Breast epithelium (tissue), 4 donors: ENCODE measurements at regions not wholly inside any gene's neighbourhood (a gene's known extent, or its start where the extent isn't known, plus 50 kb on each side); places are given as distances from the start of the nearest gene placed in this dataset.

Experiments
- DNase-seq, 2 donors: peaks; one replicate each; pipeline ENCODE4 v3.0.0-alpha.2; 2019; ENCODE audit warnings: low spot score in 2 of 2
- H3K27ac ChIP-seq, 2 donors: fragments of 200-600 bp; sonication (generic) in 1 of 2; one replicate each; pipeline ENCODE4 v1.5.1; 2016 to 2019; ENCODE audit warnings: mild to moderate bottlenecking in 1 of 2
- H3K27me3 ChIP-seq, 2 donors: fragments of 200-600 bp; sonication (generic) in 1 of 2; one replicate each; pipeline versions ENCODE4 v1.5.1 to v1.6.0; 2017 to 2019; ENCODE audit warnings: control low read depth in 1 of 2, mild to moderate bottlenecking in 1 of 2
- H3K36me3 ChIP-seq: fragments of 200-600 bp; one replicate; pipeline ENCODE4 v1.5.1; 2019
- H3K4me1 ChIP-seq, 2 donors: fragments of 200-600 bp; sonication (generic); one replicate each; pipeline ENCODE4 v1.5.1; 2016 to 2019; ENCODE audit warnings: control low read depth in 1 of 2
- H3K4me3 ChIP-seq, 3 donors: fragments of 200-600 bp; sonication (generic); 1 replicate in 2 of 3; 2 replicates in 1 of 3; pipeline ENCODE4 v1.5.1; 2016 to 2019; ENCODE audit warnings: mild to moderate bottlenecking in 3 of 3, moderate library complexity in 2 of 3
- H3K9me3 ChIP-seq, 2 donors: fragments of 200-600 bp; sonication (generic) in 1 of 2; one replicate each; pipeline ENCODE4 v1.5.1; 2016 to 2019; ENCODE audit warnings: control low read depth in 1 of 2
- CTCF ChIP-seq, 3 donors: fragments of 450-650 bp; IDR thresholded peaks; one replicate each; pipeline ENCODE4 v1.5.1; 2016 to 2017; ENCODE audit warnings: antibody characterized with exemption in 3 of 3, mild to moderate bottlenecking in 3 of 3, moderate library complexity in 3 of 3
- POLR2A ChIP-seq: fragments of 450-650 bp; IDR thresholded peaks from one replicate; pipeline ENCODE4 v1.6.1; 2016; ENCODE audit warnings: antibody characterized with exemption, mild to moderate bottlenecking, moderate library complexity
- POLR2AphosphoS5 ChIP-seq, 3 donors: sonication (generic); formaldehyde crosslinking; IDR thresholded peaks; one replicate each; pipeline ENCODE4 v1.6.1; 2017; ENCODE audit warnings: antibody characterized with exemption in 3 of 3
- intact Hi-C: fragments of 100-400 bp; cut with DNase I; formaldehyde crosslinking; loops from one replicate; pipeline ENCODE4 v1.15.1; 2023; ENCODE audit warnings: low total_unique reads

DNA sequence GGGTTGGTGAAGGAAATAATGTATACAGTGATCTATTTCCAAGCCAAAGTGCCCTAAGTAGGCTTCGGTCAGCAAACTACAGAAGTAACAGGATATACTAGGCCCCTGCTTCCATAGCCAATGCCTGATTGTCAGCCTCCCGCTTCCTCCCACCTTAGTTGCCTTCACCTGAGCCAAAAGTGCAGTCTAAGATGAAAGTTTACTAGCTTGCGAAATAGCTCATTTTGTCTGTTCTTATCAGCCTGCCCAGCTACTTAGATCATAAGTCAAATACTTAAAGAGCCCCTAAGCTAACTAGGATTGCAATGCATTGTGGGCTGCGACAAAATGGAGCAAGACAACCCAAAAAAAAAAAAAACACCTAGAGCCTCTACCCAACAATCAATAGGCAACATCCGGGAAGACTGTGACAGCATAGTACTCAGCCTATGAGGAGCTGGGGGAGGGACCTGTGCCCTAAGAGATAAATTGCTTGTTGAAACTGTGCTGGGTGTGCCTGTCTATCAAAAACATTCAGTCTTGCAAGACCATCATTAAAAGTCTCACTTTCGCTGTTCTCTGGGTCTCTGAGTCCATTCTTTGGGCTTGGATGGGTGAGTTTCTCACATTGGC, 454.7 kb upstream of the TSHZ3 start:
- no peak for DNase-seq
- H3K4me3 ChIP-seq, result no peak overlapping the region
- TF ChIP-seq POLR2AphosphoS5 (IDR thresholded peaks at IDR 0.05), result no peak
- no peak for TF ChIP-seq POLR2A
- no peak for TF ChIP-seq CTCF (IDR thresholded peaks at IDR 0.05)
- no peaks in the 10 kb centered on the region for H3K4me1 ChIP-seq
- no peaks in the 10 kb centered on the region for H3K9me3 ChIP-seq
- intact Hi-C loops, result no loop called here
- no peak overlapping the region for H3K27ac ChIP-seq
- H3K27me3 ChIP-seq, result no peaks in the 10 kb centered on the region
- H3K36me3 ChIP-seq, result no peaks in the 10 kb centered on the region

GRCh38 chr19:31804668-31805067, 455.4 kb upstream of the TSHZ3 start:
- Histone ChIP-seq H3K36me3 (no peaks in the 10 kb centered on the region), H3K9me3 (no peaks in the 10 kb centered on the region), H3K27me3 (no peaks in the 10 kb centered on the region), H3K27ac (no peak overlapping the region), H3K4me3 (no peak overlapping the region), H3K4me1 (no peaks in the 10 kb centered on the region)
- TF ChIP-seq POLR2A, result no peak
- DNase-seq, result no peak
- intact Hi-C loops, result no loop called here

DNA sequence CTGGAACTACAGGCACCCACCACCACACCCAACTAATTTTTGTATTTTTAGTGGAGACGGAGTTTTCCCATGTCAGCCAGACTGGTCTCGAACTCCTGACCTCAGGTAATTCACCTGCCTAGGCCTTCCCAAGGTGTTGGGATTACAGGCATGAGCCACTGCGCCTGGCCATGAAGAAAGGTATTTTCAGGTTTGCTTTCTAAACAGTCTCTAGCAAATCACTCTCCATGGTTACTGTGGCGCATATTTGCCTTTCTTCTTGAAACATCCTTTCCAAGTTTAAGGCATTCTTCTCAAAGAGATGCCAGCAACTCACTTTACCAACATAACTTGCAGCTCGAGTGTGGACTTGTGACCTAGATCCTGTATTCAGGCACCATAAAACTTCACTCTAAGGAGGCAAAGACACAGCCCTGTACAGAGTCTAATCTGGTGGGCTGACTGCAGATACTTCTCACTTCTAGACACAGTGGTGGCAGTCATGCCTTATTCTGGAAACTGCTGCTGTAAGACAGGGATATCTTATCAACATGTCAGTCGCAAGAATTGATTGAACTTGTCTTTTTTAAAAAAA, 461.4 kb upstream of the TSHZ3 start:
- Histone ChIP-seq H3K4me3 (no peak overlapping the region), H3K27me3 (no peaks in the 10 kb centered on the region), H3K4me1 (no peaks in the 10 kb centered on the region), H3K27ac (no peak overlapping the region), H3K36me3 (no peaks in the 10 kb centered on the region), H3K9me3 (no peaks in the 10 kb centered on the region)
- TF ChIP-seq POLR2A (no peak), POLR2AphosphoS5 (IDR thresholded peaks at IDR 0.05) (no peak), CTCF (IDR thresholded peaks at IDR 0.05) (no peak)
- no peak for DNase-seq
- intact Hi-C loops, result no loop called here

- Histone ChIP-seq H3K36me3 (no peaks in the 10 kb centered on the region), H3K4me1 (no peaks in the 10 kb centered on the region), H3K4me3 (no peak overlapping the region), H3K27ac (no peak overlapping the region), H3K27me3 (no peaks in the 10 kb centered on the region), H3K9me3 (no peaks in the 10 kb centered on the region)
- TF ChIP-seq POLR2AphosphoS5 (IDR thresholded peaks at IDR 0.05), result no peak
- TF ChIP-seq CTCF (IDR thresholded peaks at IDR 0.05), result no peak
- TF ChIP-seq POLR2A, result no peak
- intact Hi-C loops, result no loop called here
- DNase-seq, result no peak
Observed at GRCh38 chr19:31817971-31818797, 468.9 kb upstream of the TSHZ3 start.

GRCh38 chr19:31818798-31819105, 469.5 kb upstream of the TSHZ3 start:
- Histone ChIP-seq H3K4me1 (no peaks in the 10 kb centered on the region), H3K27ac (no peak overlapping the region), H3K36me3 (no peaks in the 10 kb centered on the region), H3K4me3 (no peak overlapping the region), H3K9me3 (no peaks in the 10 kb centered on the region), H3K27me3 (no peaks in the 10 kb centered on the region)
- TF ChIP-seq POLR2A, result no peak
- TF ChIP-seq POLR2AphosphoS5 (IDR thresholded peaks at IDR 0.05), result no peak
- no peak for TF ChIP-seq CTCF (IDR thresholded peaks at IDR 0.05)
- intact Hi-C loops, result no loop called here
- no peak for DNase-seq
